Astrocyte (in vitro differentiated cells and primary cell): ENCODE measurements at regions not wholly inside any gene's neighbourhood (a gene's known extent, or its start where the extent isn't known, plus 50 kb on each side); places are given as distances from the start of the nearest gene placed in this dataset.
"Not testable (repeated sequence)": the region's sequence is repeated elsewhere in the genome, so short reads cannot be mapped to it uniquely, and the experiment has no call there.

ENCODE experiments used
- DNase-seq: peaks from one replicate; pipeline ENCODE4 v3.0.0-alpha.2; 2010; ENCODE audit warnings: low read depth
- FAIRE-seq: peaks from 2 replicates; lab custom pipeline; 2011; peaks lifted over from hg19 to GRCh38; lab: Jason Lieb, UNC
- H2AFZ ChIP-seq: 2 replicates; pipeline ENCODE4 v1.6.0; 2012; ENCODE audit warnings: low read depth, low read length, inconsistent platforms
- H3K27ac ChIP-seq: 2 replicates; pipeline ENCODE4 v1.5.1; 2011; ENCODE audit warnings: low read depth, low read length, inconsistent platforms
- H3K27me3 ChIP-seq: 2 replicates; pipeline ENCODE4 v1.6.0; 2011; ENCODE audit warnings: low read length, inconsistent platforms; ENCODE audit not compliant: insufficient read depth
- H3K36me3 ChIP-seq: 2 replicates; pipeline ENCODE4 v1.5.1; 2011; ENCODE audit warnings: low read length, inconsistent platforms; ENCODE audit not compliant: insufficient read depth
- H3K4me1 ChIP-seq: 2 replicates; pipeline ENCODE4 v1.5.1; 2011; ENCODE audit warnings: low read length, inconsistent platforms; ENCODE audit not compliant: insufficient read depth
- H3K4me2 ChIP-seq: 2 replicates; pipeline ENCODE4 v1.6.0; 2012; ENCODE audit warnings: low read length, inconsistent platforms
- H3K4me3 ChIP-seq: 2 replicates; pipeline ENCODE4 v1.5.1; 2011; ENCODE audit warnings: low read depth, mild to moderate bottlenecking, low read length, inconsistent platforms; ENCODE audit not compliant: insufficient read depth
- H3K79me2 ChIP-seq: 2 replicates; pipeline ENCODE4 v1.6.0; 2012; ENCODE audit warnings: mild to moderate bottlenecking, low read length, inconsistent platforms; ENCODE audit not compliant: insufficient read depth
- H3K9ac ChIP-seq: 2 replicates; pipeline ENCODE4 v1.6.0; 2012; ENCODE audit warnings: mild to moderate bottlenecking, low read length, inconsistent platforms
- H3K9me3 ChIP-seq: 2 replicates; pipeline ENCODE4 v1.5.1; 2012; ENCODE audit warnings: low read depth, mild to moderate bottlenecking, low read length, inconsistent platforms; ENCODE audit not compliant: insufficient read depth
- H4K20me1 ChIP-seq: 2 replicates; pipeline ENCODE4 v1.6.0; 2012; ENCODE audit warnings: low read length, inconsistent platforms; ENCODE audit not compliant: insufficient read depth
- H3K27ac Mint-ChIP-seq: one replicate; pipeline ENCODE4 v1.8.0; 2021; ENCODE audit warnings: mild to moderate bottlenecking, mixed read lengths; ENCODE audit not compliant: unreplicated experiment
- H3K27me3 Mint-ChIP-seq: one replicate; pipeline ENCODE4 v1.8.0; 2021; ENCODE audit warnings: low read depth, mixed read lengths; ENCODE audit not compliant: unreplicated experiment
- H3K36me3 Mint-ChIP-seq: one replicate; pipeline ENCODE4 v1.8.0; 2021; ENCODE audit warnings: low read depth, mixed read lengths; ENCODE audit not compliant: unreplicated experiment
- H3K4me1 Mint-ChIP-seq: one replicate; pipeline ENCODE4 v1.8.0; 2021; ENCODE audit warnings: low read depth, mixed read lengths; ENCODE audit not compliant: unreplicated experiment
- H3K4me3 Mint-ChIP-seq: one replicate; pipeline ENCODE4 v1.8.0; 2021; ENCODE audit warnings: mild to moderate bottlenecking, moderate library complexity, mixed read lengths; ENCODE audit not compliant: unreplicated experiment
- H3K9me3 Mint-ChIP-seq: one replicate; pipeline ENCODE4 v1.8.0; 2021; ENCODE audit warnings: mild to moderate bottlenecking, mixed read lengths; ENCODE audit not compliant: unreplicated experiment
- CTCF ChIP-seq: IDR thresholded peaks from 2 replicates; pipeline ENCODE4 v1.5.1; 2011; ENCODE audit warnings: low read depth, mild to moderate bottlenecking, inconsistent platforms, low read length, moderate library complexity; ENCODE audit not compliant: insufficient read depth
- EZH2 ChIP-seq: IDR thresholded peaks from 2 replicates; pipeline ENCODE4 v1.6.1; 2012; ENCODE audit warnings: mild to moderate bottlenecking, low read length, inconsistent platforms; ENCODE audit not compliant: insufficient read depth

- no peak overlapping the region for H3K27ac Mint-ChIP-seq
- Histone ChIP-seq H4K20me1 (no peaks in the 10 kb centered on the region), H3K9me3 (no peaks in the 10 kb centered on the region), H3K27ac (no peak overlapping the region), H3K4me2 (no peak overlapping the region), H3K4me3 (no peak overlapping the region), H3K9ac (no peak overlapping the region), H2AFZ (no peak overlapping the region), H3K36me3 (no peaks in the 10 kb centered on the region), H3K27me3 (peaks cover 4% of the 10 kb centered on the region), H3K79me2 (no peaks in the 10 kb centered on the region), H3K4me1 (peaks cover 24% of the 10 kb centered on the region)
- H3K9me3 Mint-ChIP-seq = no peaks in the 10 kb centered on the region
- no peak for FAIRE-seq
- no peaks in the 10 kb centered on the region for H3K36me3 Mint-ChIP-seq
- no peak overlapping the region for H3K4me3 Mint-ChIP-seq
- no peak for TF ChIP-seq CTCF
- TF ChIP-seq EZH2 = no peak
- H3K27me3 Mint-ChIP-seq = peaks cover 6% of the 10 kb centered on the region
- no peak for DNase-seq
- peaks cover 23% of the 10 kb centered on the region for H3K4me1 Mint-ChIP-seq
Measured at GRCh38 chr10:124150189-124150806, 56.9 kb upstream of the CHST15 start.

DNA sequence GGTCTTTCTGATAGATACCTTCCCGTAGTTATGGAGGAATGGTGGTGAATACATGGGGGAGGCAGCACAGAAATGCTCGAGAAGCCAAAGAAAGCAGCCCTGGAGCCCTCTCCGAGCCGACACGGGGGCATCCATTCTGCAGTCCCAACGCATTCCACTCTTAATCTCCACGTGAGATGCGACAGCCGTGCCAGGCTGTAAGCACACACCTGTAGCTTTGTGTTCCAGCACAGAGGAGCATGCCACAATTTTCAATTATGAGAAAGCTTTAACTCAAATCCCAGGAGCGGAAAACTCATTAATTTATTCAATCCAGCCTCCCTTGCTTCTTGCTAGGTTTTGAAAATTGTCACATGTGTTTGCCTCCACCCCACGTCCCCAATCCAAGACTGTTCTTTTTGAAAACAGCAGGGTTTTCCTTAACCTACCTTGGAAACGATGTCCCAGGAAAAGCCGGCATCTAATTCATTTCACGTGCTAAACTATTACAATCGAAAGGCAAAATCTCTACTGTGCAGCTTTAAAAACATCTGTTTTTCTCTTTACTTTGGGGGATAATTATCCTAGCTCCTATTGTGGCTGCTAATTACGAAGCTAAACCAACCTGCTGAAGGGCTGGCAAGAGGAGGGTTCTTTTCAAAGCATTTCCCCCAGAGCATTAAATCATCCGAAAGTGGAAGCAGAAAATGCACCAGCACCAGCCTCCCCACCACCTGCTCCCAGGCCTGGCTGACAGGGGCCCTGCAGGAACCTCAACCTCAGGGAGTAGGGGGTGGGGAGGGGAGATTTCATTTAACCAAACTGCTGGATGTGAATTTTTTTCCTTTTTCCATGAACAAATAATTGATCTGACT is 56.0 kb upstream of the CHST15 start:
- Mint-ChIP-seq H3K36me3 (no peaks in the 10 kb centered on the region), H3K4me3 (no peak overlapping the region), H3K27ac (peak overlapping the region; percentile 30), H3K9me3 (no peaks in the 10 kb centered on the region), H3K27me3 (peaks cover 6% of the 10 kb centered on the region), H3K4me1 (peaks cover 23% of the 10 kb centered on the region)
- no peak overlapping the region for H3K27ac ChIP-seq
- TF ChIP-seq CTCF (no peak), EZH2 (no peak)
- H4K20me1 ChIP-seq = no peaks in the 10 kb centered on the region
- H3K4me1 ChIP-seq = peaks cover 24% of the 10 kb centered on the region
- no peak overlapping the region for H3K4me3 ChIP-seq
- H3K9ac ChIP-seq = no peak overlapping the region
- no peak for FAIRE-seq
- H3K36me3 ChIP-seq = no peaks in the 10 kb centered on the region
- peak overlapping the region; percentile 14 for H2AFZ ChIP-seq
- H3K4me2 ChIP-seq = peak overlapping the region; percentile 71
- H3K79me2 ChIP-seq = no peaks in the 10 kb centered on the region
- no peaks in the 10 kb centered on the region for H3K9me3 ChIP-seq
- H3K27me3 ChIP-seq = peaks cover 4% of the 10 kb centered on the region
- no peak for DNase-seq

DNA sequence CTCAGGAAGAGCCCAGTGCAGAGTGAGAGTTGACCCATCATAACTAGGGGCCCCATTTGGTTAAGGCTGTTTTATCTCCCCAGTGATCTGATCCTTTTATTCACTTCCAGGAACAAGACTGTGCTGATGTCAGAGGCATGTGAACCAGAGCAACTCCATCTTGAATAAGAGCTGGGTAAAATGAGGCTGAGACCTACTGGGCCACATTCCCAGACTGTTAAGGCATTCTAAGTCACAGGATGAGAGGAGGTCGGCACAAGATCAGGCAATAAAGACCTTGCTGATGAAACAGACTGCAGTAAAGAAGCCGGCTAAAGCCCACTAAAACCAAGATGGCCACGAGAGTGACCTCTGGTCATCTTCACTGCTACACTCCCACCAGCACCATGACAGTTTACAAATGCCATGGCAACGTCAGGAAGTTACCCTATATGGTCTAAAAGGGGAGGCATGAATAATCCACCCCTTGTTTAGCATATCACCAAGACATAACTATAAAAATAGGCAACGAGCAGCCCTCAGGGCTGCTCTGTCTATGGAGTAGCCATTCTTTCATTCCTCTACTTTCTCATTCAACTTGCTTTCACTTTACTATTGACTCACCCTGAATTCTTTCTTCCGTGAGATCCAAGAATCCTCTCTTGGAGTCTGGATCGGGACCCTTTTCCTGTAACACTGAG is 55.3 kb upstream of the CHST15 start:
- not testable (repeated sequence) for H3K4me3 Mint-ChIP-seq, H3K79me2 ChIP-seq, H3K27me3 Mint-ChIP-seq, H3K9me3 ChIP-seq, H4K20me1 ChIP-seq, H3K27ac ChIP-seq, FAIRE-seq, H3K4me3 ChIP-seq, H3K9me3 Mint-ChIP-seq, DNase-seq, H3K36me3 Mint-ChIP-seq, H3K9ac ChIP-seq, H3K36me3 ChIP-seq, H3K27me3 ChIP-seq
- H2AFZ ChIP-seq = peak overlapping the region; percentile 14
- peaks cover 22% of the 10 kb centered on the region for H3K4me1 ChIP-seq
- peak overlapping the region; percentile 71 for H3K4me2 ChIP-seq
- peak overlapping the region; percentile 43 for H3K27ac Mint-ChIP-seq
- peaks cover 23% of the 10 kb centered on the region for H3K4me1 Mint-ChIP-seq
